ENCODE measurements at regions not wholly inside any gene's neighbourhood (a gene's known extent, or its start where the extent isn't known, plus 50 kb on each side); places are given as distances from the start of the nearest gene placed in this dataset.

DNA sequence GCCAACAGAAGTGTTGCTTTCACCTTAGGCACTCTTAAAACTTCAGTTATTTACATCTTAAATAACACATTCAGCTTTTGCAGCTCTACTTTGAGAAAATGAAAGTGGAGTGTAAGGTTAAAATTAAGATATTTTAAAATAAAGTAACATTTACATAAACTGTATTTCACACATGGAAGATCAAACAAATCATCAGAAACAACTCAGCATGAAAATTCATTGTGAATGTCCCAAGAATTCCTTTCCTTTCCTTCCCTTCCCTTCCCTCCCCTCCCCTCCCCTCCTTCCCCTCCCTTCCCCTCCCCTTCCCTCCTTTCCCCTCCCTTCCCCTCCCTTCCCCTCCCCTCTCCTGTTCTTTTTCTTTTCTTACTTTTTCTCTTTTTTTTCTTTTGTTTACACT lies 238.0 kb upstream of the DOK6 start:
- TF ChIP-seq, protein P1, sequence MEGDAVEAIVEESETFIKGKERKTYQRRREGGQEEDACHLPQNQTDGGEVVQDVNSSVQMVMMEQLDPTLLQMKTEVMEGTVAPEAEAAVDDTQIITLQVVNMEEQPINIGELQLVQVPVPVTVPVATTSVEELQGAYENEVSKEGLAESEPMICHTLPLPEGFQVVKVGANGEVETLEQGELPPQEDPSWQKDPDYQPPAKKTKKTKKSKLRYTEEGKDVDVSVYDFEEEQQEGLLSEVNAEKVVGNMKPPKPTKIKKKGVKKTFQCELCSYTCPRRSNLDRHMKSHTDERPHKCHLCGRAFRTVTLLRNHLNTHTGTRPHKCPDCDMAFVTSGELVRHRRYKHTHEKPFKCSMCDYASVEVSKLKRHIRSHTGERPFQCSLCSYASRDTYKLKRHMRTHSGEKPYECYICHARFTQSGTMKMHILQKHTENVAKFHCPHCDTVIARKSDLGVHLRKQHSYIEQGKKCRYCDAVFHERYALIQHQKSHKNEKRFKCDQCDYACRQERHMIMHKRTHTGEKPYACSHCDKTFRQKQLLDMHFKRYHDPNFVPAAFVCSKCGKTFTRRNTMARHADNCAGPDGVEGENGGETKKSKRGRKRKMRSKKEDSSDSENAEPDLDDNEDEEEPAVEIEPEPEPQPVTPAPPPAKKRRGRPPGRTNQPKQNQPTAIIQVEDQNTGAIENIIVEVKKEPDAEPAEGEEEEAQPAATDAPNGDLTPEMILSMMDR (conservative IDR thresholded peaks at IDR 0.05) = no peak
- no peak for TF ChIP-seq EZH2 (IDR thresholded peaks at IDR 0.05; ENCODE audit: low read depth)
